Vagina (tissue), 2 donors: ENCODE measurements at regions not wholly inside any gene's neighbourhood (a gene's known extent, or its start where the extent isn't known, plus 50 kb on each side); places are given as distances from the start of the nearest gene placed in this dataset.

ENCODE experiments used
- CTCF ChIP-seq, 3 experiments: fragments of 450-650 bp in 2 of 3; fragments of 200-600 bp in 1 of 3; sonication (generic) in 1 of 3; IDR thresholded peaks; one replicate each; pipeline ENCODE4 v1.5.1; 2017 to 2019; ENCODE audit warnings: antibody characterized with exemption in 3 of 3, mild to moderate bottlenecking in 2 of 3, moderate library complexity in 2 of 3
- POLR2A ChIP-seq, 2 donors: fragments of 450-650 bp; IDR thresholded peaks; one replicate each; pipeline ENCODE4 v1.6.1; 2017; ENCODE audit warnings: antibody characterized with exemption in 2 of 2, mild to moderate bottlenecking in 2 of 2, moderate library complexity in 2 of 2
- POLR2AphosphoS5 ChIP-seq, 2 donors: sonication (generic); formaldehyde crosslinking; IDR thresholded peaks; one replicate each; pipeline ENCODE4 v1.9.0; 2017; ENCODE audit warnings: antibody characterized with exemption in 2 of 2, mild to moderate bottlenecking in 2 of 2, low read depth in 1 of 2; ENCODE audit not compliant: insufficient read depth in 1 of 2

- TF ChIP-seq POLR2AphosphoS5 (IDR thresholded peaks at IDR 0.05; ENCODE audit: insufficient read depth in 1 of 2, low read depth in 1 of 2): no peak
- TF ChIP-seq CTCF (IDR thresholded peaks at IDR 0.05): no peak
- TF ChIP-seq POLR2A (IDR thresholded peaks at IDR 0.05): no peak
These were observed 65.6 kb upstream of the SHISAL1 start for GRCh38 chr22:44378380-44378779.
